HEK293 (cell line): ENCODE measurements at regions not wholly inside any gene's neighbourhood (a gene's known extent, or its start where the extent isn't known, plus 50 kb on each side); places are given as distances from the start of the nearest gene placed in this dataset.
A peak's percentile ranks its signal among the peaks of the same experiment; 100 is the strongest.

Experiments
- BCL11A ChIP-seq: fragments of 450-650 bp; formaldehyde crosslinking; IDR thresholded peaks from 2 replicates; pipeline ENCODE4 v1.5.1; 2016; ENCODE audit warnings: low read depth, missing biosample characterization, missing genetic modification characterization
- FEZF1 ChIP-seq: fragments of 450-650 bp; formaldehyde crosslinking; IDR thresholded peaks from 2 replicates; pipeline ENCODE4 v1.5.1; 2016; ENCODE audit warnings: missing biosample characterization, missing genetic modification characterization
- GLI4 ChIP-seq: fragments of 450-650 bp; formaldehyde crosslinking; IDR thresholded peaks from 2 replicates; pipeline ENCODE4 v1.5.1; 2016; ENCODE audit warnings: missing biosample characterization, missing genetic modification characterization
- GLIS2 ChIP-seq: fragments of 450-650 bp; formaldehyde crosslinking; IDR thresholded peaks from 2 replicates; pipeline ENCODE4 v1.5.1; 2016; ENCODE audit warnings: missing biosample characterization, missing genetic modification characterization
- PRDM1 ChIP-seq: fragments of 450-650 bp; formaldehyde crosslinking; IDR thresholded peaks from 2 replicates; pipeline ENCODE4; 2016; ENCODE audit warnings: missing biosample characterization, missing genetic modification characterization
- PRDM2 ChIP-seq: fragments of 450-650 bp; formaldehyde crosslinking; IDR thresholded peaks from 2 replicates; pipeline ENCODE4 v1.5.1; 2016; ENCODE audit warnings: missing biosample characterization, missing genetic modification characterization, borderline replicate concordance
- SCRT2 ChIP-seq: fragments of 450-650 bp; formaldehyde crosslinking; IDR thresholded peaks from 2 replicates; pipeline ENCODE4 v1.5.1; 2016; ENCODE audit warnings: missing biosample characterization, missing genetic modification characterization
- SP7 ChIP-seq: fragments of 450-650 bp; formaldehyde crosslinking; IDR thresholded peaks from 2 replicates; pipeline ENCODE4 v1.5.1; 2016; ENCODE audit warnings: missing biosample characterization, missing genetic modification characterization
- ZBTB21 ChIP-seq: fragments of 450-650 bp; formaldehyde crosslinking; IDR thresholded peaks from 2 replicates; pipeline ENCODE4 v1.5.1; 2017; ENCODE audit warnings: missing biosample characterization, missing genetic modification characterization
- ZBTB48 ChIP-seq: fragments of 450-650 bp; formaldehyde crosslinking; IDR thresholded peaks from 2 replicates; pipeline ENCODE4 v1.5.1; 2016; ENCODE audit warnings: missing biosample characterization, missing genetic modification characterization
- ZFHX2 ChIP-seq: fragments of 450-650 bp; formaldehyde crosslinking; conservative IDR thresholded peaks from 2 replicates; pipeline ENCODE4 v1.5.1; 2016; ENCODE audit warnings: missing biosample characterization, missing genetic modification characterization
- ZNF140 ChIP-seq: fragments of 450-650 bp; formaldehyde crosslinking; IDR thresholded peaks from 2 replicates; pipeline ENCODE4 v1.5.1; 2016; ENCODE audit warnings: missing biosample characterization, missing genetic modification characterization
- ZNF148 ChIP-seq: fragments of 450-650 bp; formaldehyde crosslinking; IDR thresholded peaks from 2 replicates; pipeline ENCODE4 v1.5.0; 2017; ENCODE audit warnings: missing biosample characterization, missing genetic modification characterization, borderline replicate concordance
- ZNF2 ChIP-seq: fragments of 450-650 bp; formaldehyde crosslinking; IDR thresholded peaks from 2 replicates; pipeline ENCODE4 v1.5.1; 2016; ENCODE audit warnings: missing biosample characterization, missing genetic modification characterization
- ZNF211 ChIP-seq: fragments of 450-650 bp; formaldehyde crosslinking; IDR thresholded peaks from 2 replicates; pipeline ENCODE4 v1.5.1; 2016; ENCODE audit warnings: low read depth, missing biosample characterization, missing genetic modification characterization
- ZNF24 ChIP-seq: fragments of 450-650 bp; formaldehyde crosslinking; IDR thresholded peaks from 2 replicates; pipeline ENCODE4 v1.5.1; 2016; ENCODE audit warnings: missing biosample characterization, missing genetic modification characterization
- ZNF335 ChIP-seq: fragments of 450-650 bp; formaldehyde crosslinking; conservative IDR thresholded peaks from 2 replicates; pipeline ENCODE4 v1.5.1; 2016; ENCODE audit warnings: missing biosample characterization, missing genetic modification characterization
- ZNF366 ChIP-seq: fragments of 450-650 bp; formaldehyde crosslinking; conservative IDR thresholded peaks from 2 replicates; pipeline ENCODE4 v1.5.1; 2016; ENCODE audit warnings: missing biosample characterization, missing genetic modification characterization
- ZNF391 ChIP-seq: fragments of 450-650 bp; formaldehyde crosslinking; IDR thresholded peaks from 2 replicates; pipeline ENCODE4 v1.5.1; 2016; ENCODE audit warnings: low read depth, missing biosample characterization, missing genetic modification characterization, borderline replicate concordance
- ZNF398 ChIP-seq: fragments of 450-650 bp; formaldehyde crosslinking; IDR thresholded peaks from 2 replicates; pipeline ENCODE4 v1.5.1; 2017; ENCODE audit warnings: missing biosample characterization, missing genetic modification characterization
- ZNF558 ChIP-seq: fragments of 450-650 bp; formaldehyde crosslinking; IDR thresholded peaks from 2 replicates; pipeline ENCODE4 v1.5.1; 2016; ENCODE audit warnings: missing biosample characterization, missing genetic modification characterization
- ZNF600 ChIP-seq: fragments of 450-650 bp; formaldehyde crosslinking; IDR thresholded peaks from 2 replicates; pipeline ENCODE4 v1.5.1; 2016; ENCODE audit warnings: missing biosample characterization, missing genetic modification characterization
- ZNF629 ChIP-seq: fragments of 450-650 bp; formaldehyde crosslinking; IDR thresholded peaks from 2 replicates; pipeline ENCODE4 v1.5.1; 2017; ENCODE audit warnings: missing biosample characterization, missing genetic modification characterization
- ZNF843 ChIP-seq: fragments of 450-650 bp; formaldehyde crosslinking; IDR thresholded peaks from 2 replicates; pipeline ENCODE4 v1.5.1; 2016; ENCODE audit warnings: missing biosample characterization, missing genetic modification characterization
- TF ChIP-seq, protein P1 (sequence below): fragments of 450-650 bp; formaldehyde crosslinking; IDR thresholded peaks from 2 replicates; pipeline ENCODE4 v1.5.1; 2017; ENCODE audit warnings: missing biosample characterization, missing genetic modification characterization
- TF ChIP-seq, protein P2 (sequence below): fragments of 450-650 bp; formaldehyde crosslinking; IDR thresholded peaks from 2 replicates; pipeline ENCODE4 v1.5.1; 2016; ENCODE audit warnings: missing biosample characterization, missing genetic modification characterization
- TF ChIP-seq, protein P3 (sequence below): fragments of 450-650 bp; formaldehyde crosslinking; IDR thresholded peaks from 2 replicates; pipeline ENCODE4 v1.5.1; 2016; ENCODE audit warnings: missing biosample characterization, missing genetic modification characterization, low read depth

- TF ChIP-seq BCL11A (tag by site-specific recombination) (0 out of 2 replicates have a peak, but pooled peaks have one; percentile 81), ZNF24 (peak; percentile 65; the same call in 1 of the 2 replicates), ZNF211 (tag by site-specific recombination) (no peak), ZNF558 (tag by site-specific recombination) (peak; percentile 92), PRDM1 (tag by site-specific recombination) (peak; percentile 68), ZNF398 (tag by site-specific recombination) (peak; percentile 10; the same call in 1 of the 2 replicates), ZNF843 (peak; percentile 82), ZNF140 (tag by site-specific recombination) (no peak), ZNF335 (tag by site-specific recombination) (peak; percentile 54), ZNF148 (tag by site-specific recombination) (no peak), SCRT2 (tag by site-specific recombination) (no peak), ZNF366 (peak; percentile 53), PRDM2 (tag by site-specific recombination) (no peak), ZNF629 (tag by site-specific recombination) (peak; percentile 82), ZNF600 (tag by site-specific recombination) (peak; percentile 88), GLIS2 (tag by site-specific recombination) (0 out of 2 replicates have a peak, but pooled peaks have one; percentile 48), SP7 (tag by site-specific recombination) (peak; percentile 91), ZNF2 (tag by site-specific recombination) (peak; percentile 57; the same call in 1 of the 2 replicates), ZFHX2 (no peak), ZBTB21 (tag by site-specific recombination) (peak; percentile 73), ZBTB48 (tag by site-specific recombination) (peak; percentile 49; the same call in 1 of the 2 replicates), FEZF1 (peak; percentile 46; the same call in 1 of the 2 replicates), ZNF391 (tag by site-specific recombination) (peak; percentile 64; the same call in 1 of the 2 replicates), GLI4 (no peak)
- TF ChIP-seq, protein P1, sequence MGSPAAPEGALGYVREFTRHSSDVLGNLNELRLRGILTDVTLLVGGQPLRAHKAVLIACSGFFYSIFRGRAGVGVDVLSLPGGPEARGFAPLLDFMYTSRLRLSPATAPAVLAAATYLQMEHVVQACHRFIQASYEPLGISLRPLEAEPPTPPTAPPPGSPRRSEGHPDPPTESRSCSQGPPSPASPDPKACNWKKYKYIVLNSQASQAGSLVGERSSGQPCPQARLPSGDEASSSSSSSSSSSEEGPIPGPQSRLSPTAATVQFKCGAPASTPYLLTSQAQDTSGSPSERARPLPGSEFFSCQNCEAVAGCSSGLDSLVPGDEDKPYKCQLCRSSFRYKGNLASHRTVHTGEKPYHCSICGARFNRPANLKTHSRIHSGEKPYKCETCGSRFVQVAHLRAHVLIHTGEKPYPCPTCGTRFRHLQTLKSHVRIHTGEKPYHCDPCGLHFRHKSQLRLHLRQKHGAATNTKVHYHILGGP (tag by site-specific recombination): peak; percentile 29; the same call in 1 of the 2 replicates
- TF ChIP-seq, protein P2, sequence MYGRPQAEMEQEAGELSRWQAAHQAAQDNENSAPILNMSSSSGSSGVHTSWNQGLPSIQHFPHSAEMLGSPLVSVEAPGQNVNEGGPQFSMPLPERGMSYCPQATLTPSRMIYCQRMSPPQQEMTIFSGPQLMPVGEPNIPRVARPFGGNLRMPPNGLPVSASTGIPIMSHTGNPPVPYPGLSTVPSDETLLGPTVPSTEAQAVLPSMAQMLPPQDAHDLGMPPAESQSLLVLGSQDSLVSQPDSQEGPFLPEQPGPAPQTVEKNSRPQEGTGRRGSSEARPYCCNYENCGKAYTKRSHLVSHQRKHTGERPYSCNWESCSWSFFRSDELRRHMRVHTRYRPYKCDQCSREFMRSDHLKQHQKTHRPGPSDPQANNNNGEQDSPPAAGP (tag by site-specific recombination): peak; percentile 80
- TF ChIP-seq, protein P3, sequence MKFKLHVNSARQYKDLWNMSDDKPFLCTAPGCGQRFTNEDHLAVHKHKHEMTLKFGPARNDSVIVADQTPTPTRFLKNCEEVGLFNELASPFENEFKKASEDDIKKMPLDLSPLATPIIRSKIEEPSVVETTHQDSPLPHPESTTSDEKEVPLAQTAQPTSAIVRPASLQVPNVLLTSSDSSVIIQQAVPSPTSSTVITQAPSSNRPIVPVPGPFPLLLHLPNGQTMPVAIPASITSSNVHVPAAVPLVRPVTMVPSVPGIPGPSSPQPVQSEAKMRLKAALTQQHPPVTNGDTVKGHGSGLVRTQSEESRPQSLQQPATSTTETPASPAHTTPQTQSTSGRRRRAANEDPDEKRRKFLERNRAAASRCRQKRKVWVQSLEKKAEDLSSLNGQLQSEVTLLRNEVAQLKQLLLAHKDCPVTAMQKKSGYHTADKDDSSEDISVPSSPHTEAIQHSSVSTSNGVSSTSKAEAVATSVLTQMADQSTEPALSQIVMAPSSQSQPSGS (tag by site-specific recombination): 0 out of 2 replicates have a peak, but pooled peaks have one; percentile 19
Measured at GRCh38 chr3:16665282-16665741, 60.1 kb upstream of the DAZL start (continued).
